ENCODE measurements at regions not wholly inside any gene's neighbourhood (a gene's known extent, or its start where the extent isn't known, plus 50 kb on each side); places are given as distances from the start of the nearest gene placed in this dataset.
"Not testable (repeated sequence)": the region's sequence is repeated elsewhere in the genome, so short reads cannot be mapped to it uniquely, and the experiment has no call there.

GRCh38 chr12:131442337-131442918, 268.5 kb upstream of the SFSWAP start:
- DNase-seq, result no peak

- no peak for DNase-seq
Measured at GRCh38 chr12:131443019-131444000, 267.6 kb upstream of the SFSWAP start.

GRCh38 chr12:131444220-131445164, 266.4 kb upstream of the SFSWAP start:
- DNase-seq, result no peak

GRCh38 chr12:131445184-131445774, 265.6 kb upstream of the SFSWAP start:
- no peak for DNase-seq

- DNase-seq, result no peak
Measured at GRCh38 chr12:131445795-131446194, 265.1 kb upstream of the SFSWAP start.

- not testable (repeated sequence) for DNase-seq
Measured at GRCh38 chr12:131447636-131448035, 263.3 kb upstream of the SFSWAP start.

- DNase-seq, result no peak
Measured at GRCh38 chr12:131448254-131448795, 262.6 kb upstream of the SFSWAP start.

- DNase-seq, result no peak
Measured at GRCh38 chr12:131449027-131449426, 261.9 kb upstream of the SFSWAP start.

- DNase-seq, result no peak
Measured at GRCh38 chr12:131452444-131452860, 258.4 kb upstream of the SFSWAP start.

- peak; percentile 8 for DNase-seq
Measured at GRCh38 chr12:131454418-131455217, 256.3 kb upstream of the SFSWAP start.

GRCh38 chr12:131455218-131455506, 255.7 kb upstream of the SFSWAP start:
- no peak for DNase-seq

GRCh38 chr12:131455581-131456110, 255.2 kb upstream of the SFSWAP start:
- no peak for DNase-seq

GRCh38 chr12:131456301-131457027, 254.4 kb upstream of the SFSWAP start:
- no peak for DNase-seq

- DNase-seq, result no peak
Measured at GRCh38 chr12:131457028-131457310, 253.9 kb upstream of the SFSWAP start.

GRCh38 chr12:131457331-131458047, 253.4 kb upstream of the SFSWAP start:
- no peak for DNase-seq

GRCh38 chr12:131458048-131458374, 252.9 kb upstream of the SFSWAP start:
- DNase-seq, result no peak

GRCh38 chr12:131458931-131459772, 251.7 kb upstream of the SFSWAP start:
- DNase-seq, result no peak

GRCh38 chr12:131459773-131460365, 251.0 kb upstream of the SFSWAP start:
- no peak for DNase-seq

GRCh38 chr12:131460520-131460919, 250.4 kb upstream of the SFSWAP start:
- no peak for DNase-seq

Measured in central memory CD4-positive, alpha-beta T cell (primary cell).